ENCODE measurements at regions not wholly inside any gene's neighbourhood (a gene's known extent, or its start where the extent isn't known, plus 50 kb on each side); places are given as distances from the start of the nearest gene placed in this dataset.
"Not testable (repeated sequence)": the region's sequence is repeated elsewhere in the genome, so short reads cannot be mapped to it uniquely, and the experiment has no call there.

- no peak for DNase-seq (ENCODE audit: low read depth)
These were observed 62.7 kb upstream of the UNC5A start for GRCh38 chr5:176747670-176748072.

GRCh38 chr5:176748073-176748966 is 62.0 kb upstream of the UNC5A start:
- DNase-seq (ENCODE audit: low read depth): no peak

GRCh38 chr5:176748967-176749935 is 61.1 kb upstream of the UNC5A start:
- DNase-seq (ENCODE audit: low read depth): no peak

GRCh38 chr5:176750144-176750543 is 60.2 kb upstream of the UNC5A start:
- no peak for DNase-seq (ENCODE audit: low read depth)

GRCh38 chr5:176754376-176754973 is 55.9 kb upstream of the UNC5A start:
- DNase-seq (ENCODE audit: low read depth): peak; percentile 11

GRCh38 chr5:176755593-176755992 is 54.8 kb upstream of the UNC5A start:
- not testable (repeated sequence) for DNase-seq (ENCODE audit: low read depth)

GRCh38 chr5:176757569-176757968 is 52.8 kb upstream of the UNC5A start:
- not testable (repeated sequence) for DNase-seq (ENCODE audit: low read depth)
